ENCODE measurements at regions not wholly inside any gene's neighbourhood (a gene's known extent, or its start where the extent isn't known, plus 50 kb on each side); places are given as distances from the start of the nearest gene placed in this dataset.

DNA sequence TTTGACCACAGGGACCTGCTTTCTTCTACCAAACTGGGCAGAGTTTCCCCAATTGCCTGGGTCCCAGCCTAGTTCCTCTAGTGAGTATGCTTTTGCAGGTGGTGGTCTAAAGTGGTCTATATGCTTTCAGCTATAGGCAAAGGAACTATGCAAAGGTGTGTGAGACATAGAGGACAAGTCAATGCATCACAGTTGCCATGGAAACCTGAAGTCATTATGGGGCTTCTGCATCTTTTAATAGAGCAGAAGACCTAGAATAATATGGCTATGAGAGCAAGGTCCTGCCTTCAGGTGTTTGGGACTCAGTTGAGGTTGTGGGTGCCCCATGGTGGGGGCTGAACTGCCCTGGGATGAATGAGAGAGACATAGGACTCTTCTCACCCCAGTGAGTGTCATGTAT, 92.1 kb upstream of the RAB40AL start:
- Histone ChIP-seq H3F3A (ENCODE audit: control insufficient read depth, insufficient read depth) (no peaks in the 10 kb centered on the region), H3K9me3 (ENCODE audit: control insufficient read depth, insufficient read depth, low read length) (no peaks in the 10 kb centered on the region), H3K27me3 (ENCODE audit: control insufficient read depth, low read length) (no peaks in the 10 kb centered on the region), H4K20me1 (ENCODE audit: control insufficient read depth, insufficient read depth, low read depth, low read length) (no peaks in the 10 kb centered on the region), H3K9me2 (replicated peaks; ENCODE audit: control insufficient read depth, low read length) (no peaks in the 10 kb centered on the region), H3K4me1 (ENCODE audit: control insufficient read depth, low read length) (no peaks in the 10 kb centered on the region), H3K27ac (ENCODE audit: low read depth, low read length) (no peak overlapping the region), H3K79me2 (ENCODE audit: control insufficient read depth, low read length) (no peaks in the 10 kb centered on the region), H3K36me3 (ENCODE audit: control insufficient read depth, low read length) (no peaks in the 10 kb centered on the region), H3K4me2 (ENCODE audit: low read length) (no peak overlapping the region), H3K4me3 (ENCODE audit: low read length) (no peak overlapping the region)
- TF ChIP-seq EZH2phosphoT487 (IDR thresholded peaks at IDR 0.05; ENCODE audit: borderline replicate concordance, low read length), result no peak
- TF ChIP-seq, protein P1, sequence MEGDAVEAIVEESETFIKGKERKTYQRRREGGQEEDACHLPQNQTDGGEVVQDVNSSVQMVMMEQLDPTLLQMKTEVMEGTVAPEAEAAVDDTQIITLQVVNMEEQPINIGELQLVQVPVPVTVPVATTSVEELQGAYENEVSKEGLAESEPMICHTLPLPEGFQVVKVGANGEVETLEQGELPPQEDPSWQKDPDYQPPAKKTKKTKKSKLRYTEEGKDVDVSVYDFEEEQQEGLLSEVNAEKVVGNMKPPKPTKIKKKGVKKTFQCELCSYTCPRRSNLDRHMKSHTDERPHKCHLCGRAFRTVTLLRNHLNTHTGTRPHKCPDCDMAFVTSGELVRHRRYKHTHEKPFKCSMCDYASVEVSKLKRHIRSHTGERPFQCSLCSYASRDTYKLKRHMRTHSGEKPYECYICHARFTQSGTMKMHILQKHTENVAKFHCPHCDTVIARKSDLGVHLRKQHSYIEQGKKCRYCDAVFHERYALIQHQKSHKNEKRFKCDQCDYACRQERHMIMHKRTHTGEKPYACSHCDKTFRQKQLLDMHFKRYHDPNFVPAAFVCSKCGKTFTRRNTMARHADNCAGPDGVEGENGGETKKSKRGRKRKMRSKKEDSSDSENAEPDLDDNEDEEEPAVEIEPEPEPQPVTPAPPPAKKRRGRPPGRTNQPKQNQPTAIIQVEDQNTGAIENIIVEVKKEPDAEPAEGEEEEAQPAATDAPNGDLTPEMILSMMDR (IDR thresholded peaks at IDR 0.05; ENCODE audit: low read depth, low read length, poor library complexity, severe bottlenecking), result no peak

DNA sequence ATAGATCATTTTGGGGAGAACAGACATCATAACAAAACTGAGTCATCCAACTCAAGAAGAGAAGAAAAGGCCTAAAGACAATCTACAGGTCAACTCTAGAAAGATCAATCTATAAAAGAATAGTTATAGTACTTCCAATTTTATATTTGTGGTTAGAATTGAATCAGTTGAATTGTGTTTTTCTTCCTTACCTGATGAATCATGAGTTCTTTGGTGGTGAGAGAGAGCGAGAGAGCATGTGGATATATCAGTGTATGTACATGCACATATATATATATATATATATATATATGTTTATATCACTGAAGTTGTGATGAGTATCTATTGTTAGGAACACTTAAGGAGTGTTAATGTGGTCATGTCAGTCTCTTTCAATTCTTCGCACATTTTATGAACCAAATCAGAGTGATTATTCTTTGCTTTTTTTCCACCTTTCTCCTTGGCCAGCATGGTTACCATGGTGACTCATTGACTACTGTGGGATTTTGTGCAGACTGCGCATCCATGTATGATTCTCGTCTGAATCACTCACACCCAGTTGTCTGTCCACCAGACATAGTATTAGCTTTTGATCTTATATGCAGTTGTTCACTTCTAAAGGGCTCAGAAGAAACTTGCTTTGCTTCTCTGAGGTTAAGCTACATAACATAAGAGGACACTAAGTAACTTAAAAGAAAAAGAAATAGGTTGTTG, 90.4 kb upstream of the RAB40AL start:
- Histone ChIP-seq H3K79me2 (ENCODE audit: control insufficient read depth, low read length) (no peaks in the 10 kb centered on the region), H3K36me3 (ENCODE audit: control insufficient read depth, low read length) (no peaks in the 10 kb centered on the region), H3K4me3 (ENCODE audit: low read length) (no peak overlapping the region), H3K4me1 (ENCODE audit: control insufficient read depth, low read length) (no peaks in the 10 kb centered on the region), H3K9me2 (replicated peaks; ENCODE audit: control insufficient read depth, low read length) (no peaks in the 10 kb centered on the region), H3K27me3 (ENCODE audit: control insufficient read depth, low read length) (no peaks in the 10 kb centered on the region), H4K20me1 (ENCODE audit: control insufficient read depth, insufficient read depth, low read depth, low read length) (no peaks in the 10 kb centered on the region), H3K4me2 (ENCODE audit: low read length) (no peak overlapping the region), H3K9me3 (ENCODE audit: control insufficient read depth, insufficient read depth, low read length) (no peaks in the 10 kb centered on the region), H3F3A (ENCODE audit: control insufficient read depth, insufficient read depth) (no peaks in the 10 kb centered on the region), H3K27ac (ENCODE audit: low read depth, low read length) (no peak overlapping the region)
- TF ChIP-seq, protein P1 (IDR thresholded peaks at IDR 0.05; ENCODE audit: low read depth, low read length, poor library complexity, severe bottlenecking), result no peak
- TF ChIP-seq EZH2phosphoT487 (IDR thresholded peaks at IDR 0.05; ENCODE audit: borderline replicate concordance, low read length), result no peak

DNA sequence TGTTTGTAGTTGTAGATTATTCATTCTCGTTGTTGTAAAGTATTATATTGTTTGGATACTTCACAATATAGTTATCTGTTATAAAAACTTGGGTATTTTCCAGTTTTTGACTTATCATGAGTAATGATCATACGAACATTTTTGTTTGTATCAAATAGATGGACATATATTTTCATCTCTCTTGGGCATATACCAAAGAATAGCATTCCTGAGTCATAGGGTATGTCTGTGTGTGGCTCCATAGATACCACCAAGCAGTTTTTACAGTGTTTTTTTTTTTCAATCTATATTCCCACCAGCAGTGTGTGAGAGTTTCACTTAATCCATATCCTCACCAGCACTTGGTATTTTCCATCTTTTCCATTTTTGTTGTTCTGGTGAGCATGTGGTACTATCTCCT, 89.7 kb upstream of the RAB40AL start:
- Histone ChIP-seq H3K4me1 (ENCODE audit: control insufficient read depth, low read length) (no peaks in the 10 kb centered on the region), H3K9me2 (replicated peaks; ENCODE audit: control insufficient read depth, low read length) (no peaks in the 10 kb centered on the region), H3K27ac (ENCODE audit: low read depth, low read length) (no peak overlapping the region), H3K4me2 (ENCODE audit: low read length) (no peak overlapping the region), H3K27me3 (ENCODE audit: control insufficient read depth, low read length) (no peaks in the 10 kb centered on the region), H3K9me3 (ENCODE audit: control insufficient read depth, insufficient read depth, low read length) (no peaks in the 10 kb centered on the region), H4K20me1 (ENCODE audit: control insufficient read depth, insufficient read depth, low read depth, low read length) (no peaks in the 10 kb centered on the region), H3K4me3 (ENCODE audit: low read length) (no peak overlapping the region), H3K79me2 (ENCODE audit: control insufficient read depth, low read length) (no peaks in the 10 kb centered on the region), H3F3A (ENCODE audit: control insufficient read depth, insufficient read depth) (no peaks in the 10 kb centered on the region), H3K36me3 (ENCODE audit: control insufficient read depth, low read length) (no peaks in the 10 kb centered on the region)
- TF ChIP-seq, protein P1 (IDR thresholded peaks at IDR 0.05; ENCODE audit: low read depth, low read length, poor library complexity, severe bottlenecking), result no peak
- no peak for TF ChIP-seq EZH2phosphoT487 (IDR thresholded peaks at IDR 0.05; ENCODE audit: borderline replicate concordance, low read length)
